ENCODE measurements at regions not wholly inside any gene's neighbourhood (a gene's known extent, or its start where the extent isn't known, plus 50 kb on each side); places are given as distances from the start of the nearest gene placed in this dataset.

GRCh38 chr2:13917958-13918357, 714.6 kb upstream of the LRATD1 start:
- no peaks in the 10 kb centered on the region for H3K27me3 ChIP-seq (replicated peaks)
- in situ Hi-C loops (cut with HindIII; ENCODE audit: low pct_ligation_motif_present, low sequenced_read_pairs) = no loop called here
- H3K36me3 ChIP-seq (replicated peaks) = no peaks in the 10 kb centered on the region
- DNase-seq = no peak
- TF ChIP-seq CTCF (IDR thresholded peaks at IDR 0.05; ENCODE audit: low read depth, low read length, missing control alignments) = no peak
- H3K4me3 ChIP-seq (ENCODE audit: low read depth, low read length) = no peak overlapping the region
- H3K27ac ChIP-seq = no peak overlapping the region

GRCh38 chr2:13919981-13920382, 712.5 kb upstream of the LRATD1 start:
- TF ChIP-seq CTCF (IDR thresholded peaks at IDR 0.05; ENCODE audit: low read depth, low read length, missing control alignments) = no peak
- H3K27ac ChIP-seq = no peak overlapping the region
- in situ Hi-C loops (cut with HindIII; ENCODE audit: low pct_ligation_motif_present, low sequenced_read_pairs) = no loop called here
- no peak for DNase-seq
- no peaks in the 10 kb centered on the region for H3K27me3 ChIP-seq (replicated peaks)
- H3K4me3 ChIP-seq (ENCODE audit: low read depth, low read length) = no peak overlapping the region
- H3K36me3 ChIP-seq (replicated peaks) = no peaks in the 10 kb centered on the region

- in situ Hi-C loops (cut with HindIII; ENCODE audit: low pct_ligation_motif_present, low sequenced_read_pairs) = no loop called here
- no peak for TF ChIP-seq CTCF (IDR thresholded peaks at IDR 0.05; ENCODE audit: low read depth, low read length, missing control alignments)
- no peaks in the 10 kb centered on the region for H3K27me3 ChIP-seq (replicated peaks)
- DNase-seq = no peak
- H3K27ac ChIP-seq = no peak overlapping the region
- H3K36me3 ChIP-seq (replicated peaks) = no peaks in the 10 kb centered on the region
- H3K4me3 ChIP-seq (ENCODE audit: low read depth, low read length) = no peak overlapping the region
Observed at GRCh38 chr2:13921245-13921644, 711.3 kb upstream of the LRATD1 start.

GRCh38 chr2:13923823-13924222, 708.7 kb upstream of the LRATD1 start:
- in situ Hi-C loops (cut with HindIII; ENCODE audit: low pct_ligation_motif_present, low sequenced_read_pairs) = no loop called here
- no peak for DNase-seq

GRCh38 chr2:13942111-13942510, 690.4 kb upstream of the LRATD1 start:
- DNase-seq = no peak
- Histone ChIP-seq H3K36me3 (replicated peaks) (no peaks in the 10 kb centered on the region), H3K27me3 (replicated peaks) (no peaks in the 10 kb centered on the region), H3K4me3 (ENCODE audit: low read depth, low read length) (no peak overlapping the region), H3K27ac (no peak overlapping the region)
- in situ Hi-C loops (cut with HindIII; ENCODE audit: low pct_ligation_motif_present, low sequenced_read_pairs) = no loop called here
- TF ChIP-seq CTCF (IDR thresholded peaks at IDR 0.05; ENCODE audit: low read depth, low read length, missing control alignments) = no peak

More at GRCh38 chr2:13923823-13924222, 708.7 kb upstream of the LRATD1 start:
- no peaks in the 10 kb centered on the region for H3K36me3 ChIP-seq (replicated peaks)
- no peaks in the 10 kb centered on the region for H3K27me3 ChIP-seq (replicated peaks)
- no peak overlapping the region for H3K4me3 ChIP-seq (ENCODE audit: low read depth, low read length)
- TF ChIP-seq CTCF (IDR thresholded peaks at IDR 0.05; ENCODE audit: low read depth, low read length, missing control alignments) = no peak
- no peak overlapping the region for H3K27ac ChIP-seq

GRCh38 chr2:13950761-13951160, 681.8 kb upstream of the LRATD1 start:
- Histone ChIP-seq H3K36me3 (replicated peaks) (no peaks in the 10 kb centered on the region), H3K27me3 (replicated peaks) (no peaks in the 10 kb centered on the region), H3K4me3 (ENCODE audit: low read depth, low read length) (no peak overlapping the region), H3K27ac (no peak overlapping the region)
- DNase-seq = no peak
- in situ Hi-C loops (cut with HindIII; ENCODE audit: low pct_ligation_motif_present, low sequenced_read_pairs) = no loop called here
- TF ChIP-seq CTCF (IDR thresholded peaks at IDR 0.05; ENCODE audit: low read depth, low read length, missing control alignments) = no peak

All from brain microvascular endothelial cell (primary cell).